GM12878 (cell line): ENCODE measurements at regions not wholly inside any gene's neighbourhood (a gene's known extent, or its start where the extent isn't known, plus 50 kb on each side); places are given as distances from the start of the nearest gene placed in this dataset.
"Not testable (repeated sequence)": the region's sequence is repeated elsewhere in the genome, so short reads cannot be mapped to it uniquely, and the experiment has no call there.

ENCODE experiments used
- EP300 ChIP-seq, 2 experiments: fragments of 150-350 bp in 1 of 2; IDR thresholded peaks; 2 replicates each; pipeline ENCODE4 v1.6.1; 2011 to 2012; ENCODE audit warnings: low read depth in 2 of 2, low read length in 2 of 2, borderline replicate concordance in 1 of 2, improper control_type of control experiment in 1 of 2, inconsistent platforms in 1 of 2; ENCODE audit not compliant: control insufficient read depth in 1 of 2
- NFYB ChIP-seq: IDR thresholded peaks from 2 replicates; pipeline ENCODE4 v1.6.1; 2011; ENCODE audit warnings: low read depth, mild to moderate bottlenecking, low read length, improper control_type of control experiment, moderate library complexity; ENCODE audit not compliant: insufficient read depth
- NR2C2 ChIP-seq: IDR thresholded peaks from 2 replicates; pipeline ENCODE4 v1.6.1; 2011; ENCODE audit warnings: borderline replicate concordance, low read depth; ENCODE audit not compliant: control insufficient read depth, insufficient read length
- POLR2A ChIP-seq: IDR thresholded peaks from 2 replicates; pipeline ENCODE4 v1.6.1; 2011; ENCODE audit warnings: low read depth, mild to moderate bottlenecking, low read length
- SREBF1 ChIP-seq: IDR thresholded peaks from 2 replicates; pipeline ENCODE4 v1.6.1; 2012; ENCODE audit warnings: mild to moderate bottlenecking, low read length
- TAF1 ChIP-seq: IDR thresholded peaks from 2 replicates; pipeline ENCODE4 v1.6.1; 2011; ENCODE audit warnings: mild to moderate bottlenecking, low read depth, low read length, borderline replicate concordance
- YY1 ChIP-seq: IDR thresholded peaks from 2 replicates; pipeline ENCODE4 v1.6.1; 2011; ENCODE audit warnings: low read depth, mild to moderate bottlenecking, low read length
- TF ChIP-seq, protein P1 (sequence below), 3 experiments: IDR thresholded peaks in 2 of 3; conservative IDR thresholded peaks in 1 of 3; 2 replicates each; pipeline ENCODE4 v1.5.1; 2011; ENCODE audit warnings: low read depth in 3 of 3, low read length in 3 of 3, mild to moderate bottlenecking in 3 of 3, control low read depth in 2 of 3, moderate library complexity in 2 of 3, inconsistent platforms in 1 of 3, mixed read lengths in 1 of 3; ENCODE audit not compliant: control insufficient read depth in 2 of 3, insufficient read depth in 1 of 3; ENCODE audit errors: extremely low read depth in 1 of 3

DNA sequence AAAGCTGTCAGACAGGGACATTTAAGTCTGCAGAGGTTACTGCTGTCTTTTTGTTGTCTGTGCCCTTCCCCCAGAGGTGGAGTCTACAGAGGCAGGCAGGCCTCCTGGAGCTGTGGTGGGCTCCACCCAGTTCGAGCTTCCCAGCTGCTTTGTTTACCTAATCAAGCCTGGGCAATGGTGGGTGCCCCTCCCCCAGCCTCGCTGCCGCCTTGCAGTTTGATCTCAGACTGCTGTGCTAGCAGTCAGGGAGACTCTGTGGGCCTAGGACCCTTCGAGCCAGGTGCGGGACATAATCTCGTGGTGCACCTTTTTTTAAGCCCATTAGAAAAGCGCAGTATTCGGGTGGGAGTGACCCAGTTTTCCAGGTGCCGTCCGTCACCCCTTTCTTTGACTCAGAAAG is 384.2 kb upstream of the SYNCRIP start:
- TF ChIP-seq, protein P1, sequence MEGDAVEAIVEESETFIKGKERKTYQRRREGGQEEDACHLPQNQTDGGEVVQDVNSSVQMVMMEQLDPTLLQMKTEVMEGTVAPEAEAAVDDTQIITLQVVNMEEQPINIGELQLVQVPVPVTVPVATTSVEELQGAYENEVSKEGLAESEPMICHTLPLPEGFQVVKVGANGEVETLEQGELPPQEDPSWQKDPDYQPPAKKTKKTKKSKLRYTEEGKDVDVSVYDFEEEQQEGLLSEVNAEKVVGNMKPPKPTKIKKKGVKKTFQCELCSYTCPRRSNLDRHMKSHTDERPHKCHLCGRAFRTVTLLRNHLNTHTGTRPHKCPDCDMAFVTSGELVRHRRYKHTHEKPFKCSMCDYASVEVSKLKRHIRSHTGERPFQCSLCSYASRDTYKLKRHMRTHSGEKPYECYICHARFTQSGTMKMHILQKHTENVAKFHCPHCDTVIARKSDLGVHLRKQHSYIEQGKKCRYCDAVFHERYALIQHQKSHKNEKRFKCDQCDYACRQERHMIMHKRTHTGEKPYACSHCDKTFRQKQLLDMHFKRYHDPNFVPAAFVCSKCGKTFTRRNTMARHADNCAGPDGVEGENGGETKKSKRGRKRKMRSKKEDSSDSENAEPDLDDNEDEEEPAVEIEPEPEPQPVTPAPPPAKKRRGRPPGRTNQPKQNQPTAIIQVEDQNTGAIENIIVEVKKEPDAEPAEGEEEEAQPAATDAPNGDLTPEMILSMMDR (IDR thresholded peaks at IDR 0.05 in 2 of 3, conservative IDR thresholded peaks at IDR 0.05 in 1 of 3; ENCODE audit: control insufficient read depth in 2 of 3, extremely low read depth in 1 of 3, insufficient read depth in 1 of 3, low read depth in 3 of 3, low read length in 3 of 3), result not testable (repeated sequence)
- not testable (repeated sequence) for TF ChIP-seq YY1; SREBF1; TAF1; EP300 (IDR thresholded peaks at IDR 0.05; ENCODE audit: borderline replicate concordance in 1 of 2, control insufficient read depth in 1 of 2, low read depth in 2 of 2, low read length in 2 of 2); NR2C2; POLR2A; NFYB
